ENCODE measurements at regions not wholly inside any gene's neighbourhood (a gene's known extent, or its start where the extent isn't known, plus 50 kb on each side); places are given as distances from the start of the nearest gene placed in this dataset.

GRCh38 chr13:60925686-60926085 lies 490.0 kb downstream of the PCDH20 start:
- ATAC-seq (ENCODE audit: low FRiP score), result no peak
- DNase-seq (ENCODE audit: low spot score), result no peak
- no peak for TF ChIP-seq CTCF (IDR thresholded peaks at IDR 0.05)

- no peak for TF ChIP-seq CTCF (IDR thresholded peaks at IDR 0.05)
- ATAC-seq (ENCODE audit: low FRiP score), result no peak
- no peak for DNase-seq (ENCODE audit: low spot score)
Measured at GRCh38 chr13:60924856-60925255, 490.8 kb downstream of the PCDH20 start.

- TF ChIP-seq CTCF (IDR thresholded peaks at IDR 0.05), result no peak
- DNase-seq (ENCODE audit: low spot score) (no peak), ATAC-seq (ENCODE audit: low FRiP score) (no peak)
Measured at GRCh38 chr13:60922576-60923231, 492.9 kb downstream of the PCDH20 start.

- TF ChIP-seq CTCF (IDR thresholded peaks at IDR 0.05), result no peak
- no peak for ATAC-seq (ENCODE audit: low FRiP score)
Measured at GRCh38 chr13:60893801-60894200, 496.8 kb downstream of the TDRD3 start.

GRCh38 chr13:60887711-60888110 lies 490.7 kb downstream of the TDRD3 start:
- TF ChIP-seq CTCF (IDR thresholded peaks at IDR 0.05), result no peak
- DNase-seq (ENCODE audit: low spot score), result no peak
- ATAC-seq (ENCODE audit: low FRiP score), result no peak

More at GRCh38 chr13:60893801-60894200, 496.8 kb downstream of the TDRD3 start:
- no peak for DNase-seq (ENCODE audit: low spot score)

- no peak for TF ChIP-seq CTCF (IDR thresholded peaks at IDR 0.05)
- no peak for DNase-seq (ENCODE audit: low spot score)
- ATAC-seq (ENCODE audit: low FRiP score), result no peak
Measured at GRCh38 chr13:60881507-60881906, 484.5 kb downstream of the TDRD3 start.

GRCh38 chr13:60873116-60873515 lies 476.1 kb downstream of the TDRD3 start:
- no peak for TF ChIP-seq CTCF (IDR thresholded peaks at IDR 0.05)
- no peak for ATAC-seq (ENCODE audit: low FRiP score)
- no peak for DNase-seq (ENCODE audit: low spot score)

Measured in omental fat pad (tissue), 3 donors.